K562 (cell line): ENCODE measurements at regions not wholly inside any gene's neighbourhood (a gene's known extent, or its start where the extent isn't known, plus 50 kb on each side); places are given as distances from the start of the nearest gene placed in this dataset.
A peak's percentile ranks its signal among the peaks of the same experiment; 100 is the strongest.

ENCODE experiments used
- ATAC-seq: fragments of 200-7000 bp; cut with Tn5 transposase; 3 replicates; pipeline ENCODE4 v1.9.1; 2020; ENCODE audit warnings: moderate library complexity
- BruUV-seq: library from RNA; stranded (reverse); fragments of 400-500 nt; replicated peaks from 2 replicates; lab custom pipeline; 2021; lab: Mats Ljungman, UMichigan
- CTCF ChIA-PET: fragments of 300-600 bp; formaldehyde crosslinking; extraction: SDS; loops from one replicate; lab custom pipeline; 2021; ENCODE audit warnings: low intra/inter-chr PET ratio; lab: Yijun Ruan, JAX
- POLR2A ChIA-PET: fragments of 300-600, 350-650 bp; sonication (Branson Sonifier 250); formaldehyde crosslinking; extraction: SDS; loops from one replicate; lab custom pipeline; 2021; ENCODE audit warnings: antibody characterized with exemption, inconsistent platforms; lab: Yijun Ruan, JAX
- DNase-seq, 4 experiments: peaks; one replicate each; pipeline versions ENCODE4 v3.0.0 to v3.0.0-alpha.2; 2011 to 2018; ENCODE audit warnings: low spot score in 3 of 4, mixed read lengths in 3 of 4; ENCODE audit errors: extremely low read depth in 1 of 4
- FAIRE-seq: peaks from 2 replicates; lab custom pipeline; 2011; peaks lifted over from hg19 to GRCh38; lab: Jason Lieb, UNC
- H2AFZ ChIP-seq: 2 replicates; pipeline ENCODE4 v1.6.0; 2011; ENCODE audit warnings: low read depth, low read length, control low read depth, inconsistent platforms
- H3K27ac ChIP-seq: fragments of 200-600 bp; 3 replicates; pipeline ENCODE4 v1.8.0; 2011; ENCODE audit warnings: low read depth, mild to moderate bottlenecking, control low read depth, inconsistent platforms, low read length, moderate library complexity, mixed read lengths; ENCODE audit errors: extremely low read depth
- H3K27me3 ChIP-seq, 2 experiments: fragments of 300-600 bp in 1 of 2; 2 replicates in 1 of 2; 3 replicates in 1 of 2; pipeline versions ENCODE4 v1.6.0 to v1.8.0; 2011; ENCODE audit warnings: inconsistent platforms in 2 of 2, low read length in 2 of 2, mild to moderate bottlenecking in 1 of 2, mixed read lengths in 1 of 2, moderate library complexity in 1 of 2; ENCODE audit not compliant: control insufficient read depth in 2 of 2, insufficient read depth in 2 of 2
- H3K36me3 ChIP-seq: fragments of 300-600 bp; 3 replicates; pipeline ENCODE4 v1.8.0; 2011; ENCODE audit warnings: mild to moderate bottlenecking, low read length, inconsistent platforms; ENCODE audit not compliant: control insufficient read depth, insufficient read depth
- H3K4me1 ChIP-seq, 2 experiments: fragments of 200-600 bp in 1 of 2; replicated peaks in 1 of 2; 2 replicates in 1 of 2; 3 replicates in 1 of 2; pipeline versions ENCODE4 v1.5.1 to v1.8.0; 2011; ENCODE audit warnings: inconsistent platforms in 2 of 2, low read length in 2 of 2, mild to moderate bottlenecking in 1 of 2, mixed read lengths in 1 of 2, moderate library complexity in 1 of 2; ENCODE audit not compliant: control insufficient read depth in 2 of 2, insufficient read depth in 2 of 2
- H3K4me2 ChIP-seq: 2 replicates; pipeline ENCODE4 v1.6.1; 2011; ENCODE audit warnings: low read length, control low read depth, inconsistent platforms, mixed read lengths; ENCODE audit not compliant: insufficient read depth
- H3K4me3 ChIP-seq: fragments of 200-600 bp; sonication (generic), shearing (Covaris generic); 2 replicates; pipeline ENCODE4 v1.5.1; 2016; ENCODE audit warnings: control low read depth, inconsistent platforms
- H3K79me2 ChIP-seq: fragments of 200-600 bp; 3 replicates; pipeline ENCODE4 v1.8.0; 2011; ENCODE audit warnings: low read length, inconsistent platforms; ENCODE audit not compliant: control insufficient read depth, insufficient read depth
- H3K9ac ChIP-seq, 2 experiments: 2 replicates each; pipeline versions ENCODE4 v1.6.0 to v1.6.1; 2011; ENCODE audit warnings: low read depth in 2 of 2, low read length in 2 of 2, control low read depth in 1 of 2, inconsistent platforms in 1 of 2, mild to moderate bottlenecking in 1 of 2, mixed read lengths in 1 of 2; ENCODE audit not compliant: insufficient read depth in 1 of 2
- H3K9me1 ChIP-seq: one replicate; pipeline ENCODE4 v1.6.0; 2011; ENCODE audit warnings: inconsistent platforms, mild to moderate bottlenecking, low read length, moderate library complexity; ENCODE audit not compliant: control insufficient read depth, insufficient read depth
- H3K9me3 ChIP-seq: replicated peaks from 2 replicates; pipeline ENCODE4 v1.5.1; 2011; ENCODE audit warnings: low read depth, low read length, inconsistent platforms; ENCODE audit not compliant: control insufficient read depth, insufficient read depth
- H4K20me1 ChIP-seq: replicated peaks from 2 replicates; pipeline ENCODE4 v1.6.1; 2011; ENCODE audit warnings: low read length, inconsistent platforms, mixed read lengths; ENCODE audit not compliant: control insufficient read depth, insufficient read depth
- CBX3 ChIP-seq, 2 experiments: IDR thresholded peaks; 1 replicate in 1 of 2; 2 replicates in 1 of 2; pipeline ENCODE4 v1.6.1; 2012; ENCODE audit warnings: inconsistent platforms in 2 of 2, low read length in 2 of 2, borderline replicate concordance in 1 of 2, control low read depth in 1 of 2
- MTA2 ChIP-seq: fragments of 450-650 bp; IDR thresholded peaks from 2 replicates; pipeline ENCODE4 v1.6.1; 2016; ENCODE audit warnings: low read depth
- RBBP5 ChIP-seq: fragments of 200-600 bp; sonication (generic); IDR thresholded peaks from 2 replicates; pipeline ENCODE4 v1.6.1; 2012; ENCODE audit warnings: borderline replicate concordance, mild to moderate bottlenecking, low read length, control low read depth, inconsistent platforms; ENCODE audit not compliant: insufficient read depth, poor library complexity, severe bottlenecking
- ZNF512 ChIP-seq: IDR thresholded peaks from 2 replicates; pipeline ENCODE4 v1.6.1; 2016; ENCODE audit warnings: missing genetic modification characterization, missing compliant biosample characterization
- ZNF644 ChIP-seq: fragments of 200-800 bp; sonication (Bioruptor generic); IDR thresholded peaks from 2 replicates; pipeline ENCODE4 v1.6.1; 2016; ENCODE audit warnings: low read depth, missing genetic modification characterization, missing compliant biosample characterization
- WGBS: fragments of 100-300 bp; shearing (Covaris generic); methylation state at CpG from one replicate; pipeline ENCODE4 v1.1.6; 2016; ENCODE audit warnings: low coverage, mixed read lengths; ENCODE audit not compliant: insufficient coverage; ENCODE audit errors: missing lambda C conversion rate; 5-methylcytosine and 5-hydroxymethylcytosine counted together
- in situ Hi-C: fragments of 300-500 bp; cut with MboI; formaldehyde crosslinking; loops from 4 replicates; pipeline ENCODE4 v1.15.0; 2018; ENCODE audit warnings: inconsistent platforms, mixed read lengths
- intact Hi-C: fragments of 100-400 bp; cut with micrococcal nuclease; formaldehyde crosslinking; loops from 2 replicates; pipeline ENCODE4 v1.14.2; 2022
- TF ChIP-seq, protein P1 (sequence below): fragments of 450-650 bp; IDR thresholded peaks from 2 replicates; pipeline ENCODE4 v1.6.1; 2016; ENCODE audit warnings: missing biosample characterization, missing genetic modification characterization

GRCh38 chr6:79784395-79784753, 153.2 kb downstream of the SH3BGRL2 start:
- H3K4me2 ChIP-seq = no peak overlapping the region
- H3K9me3 ChIP-seq = no peaks in the 10 kb centered on the region
- WGBS = 0% methylated on average over 3 of the region's 3 CpGs
- intact Hi-C loops (no loop called here), in situ Hi-C loops (no loop called here)
- TF ChIP-seq RBBP5 (no peak), ZNF644 (tag) (no peak), CBX3 (IDR thresholded peaks at IDR 0.05; ENCODE audit: borderline replicate concordance in 1 of 2, low read length in 2 of 2) (no peak)
- POLR2A ChIA-PET = no interaction called here
- H4K20me1 ChIP-seq = no peaks in the 10 kb centered on the region
- no peak for DNase-seq
- H3K79me2 ChIP-seq = no peaks in the 10 kb centered on the region
- H3K27ac ChIP-seq = no peak overlapping the region
- H3K4me3 ChIP-seq = no peak overlapping the region
- H3K27me3 ChIP-seq = no peaks in the 10 kb centered on the region
- no peak overlapping the region for H3K9ac ChIP-seq
- no peak for FAIRE-seq
- no peaks in the 10 kb centered on the region for H3K36me3 ChIP-seq
- CTCF ChIA-PET = no interaction called here
- ATAC-seq = no peak
- H3K4me1 ChIP-seq = no peaks in the 10 kb centered on the region; a peak in 1 of 5 replicates
- BruUV-seq = no TSS peak
- H2AFZ ChIP-seq = no peak overlapping the region
- no peaks in the 10 kb centered on the region for H3K9me1 ChIP-seq

- DNase-seq (no peak), ATAC-seq (no peak), FAIRE-seq (no peak)
- Histone ChIP-seq H3K79me2 (no peaks in the 10 kb centered on the region), H3K36me3 (no peaks in the 10 kb centered on the region), H2AFZ (no peak overlapping the region), H3K27me3 (no peaks in the 10 kb centered on the region), H3K9me1 (no peaks in the 10 kb centered on the region), H3K27ac (no peak overlapping the region), H4K20me1 (no peaks in the 10 kb centered on the region), H3K4me3 (no peak overlapping the region), H3K9me3 (no peaks in the 10 kb centered on the region), H3K4me2 (no peak overlapping the region), H3K9ac (no peak overlapping the region), H3K4me1 (no peaks in the 10 kb centered on the region; a peak in 1 of 5 replicates)
- TF ChIP-seq, protein P1, sequence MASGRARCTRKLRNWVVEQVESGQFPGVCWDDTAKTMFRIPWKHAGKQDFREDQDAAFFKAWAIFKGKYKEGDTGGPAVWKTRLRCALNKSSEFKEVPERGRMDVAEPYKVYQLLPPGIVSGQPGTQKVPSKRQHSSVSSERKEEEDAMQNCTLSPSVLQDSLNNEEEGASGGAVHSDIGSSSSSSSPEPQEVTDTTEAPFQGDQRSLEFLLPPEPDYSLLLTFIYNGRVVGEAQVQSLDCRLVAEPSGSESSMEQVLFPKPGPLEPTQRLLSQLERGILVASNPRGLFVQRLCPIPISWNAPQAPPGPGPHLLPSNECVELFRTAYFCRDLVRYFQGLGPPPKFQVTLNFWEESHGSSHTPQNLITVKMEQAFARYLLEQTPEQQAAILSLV (tag) = no peak
- TF ChIP-seq ZNF512 (tag) (0 out of 2 replicates have a peak, but pooled peaks have one; percentile 31), MTA2 (no peak)
- in situ Hi-C loops (no loop called here), intact Hi-C loops (no loop called here)
- CTCF ChIA-PET = no interaction called here
- 2% methylated on average over 4 of the region's 4 CpGs for WGBS
- POLR2A ChIA-PET = no interaction called here
- no TSS peak for BruUV-seq
Observed at GRCh38 chr6:79783670-79784394, 152.7 kb downstream of the SH3BGRL2 start.
